ENCODE measurements at regions not wholly inside any gene's neighbourhood (a gene's known extent, or its start where the extent isn't known, plus 50 kb on each side); places are given as distances from the start of the nearest gene placed in this dataset.

- Histone ChIP-seq H3K36me3 (ENCODE audit: low read depth) (no peaks in the 10 kb centered on the region), H3K4me1 (ENCODE audit: insufficient read depth) (peaks cover 7% of the 10 kb centered on the region), H3K4me3 (no peak overlapping the region), H3K79me2 (ENCODE audit: insufficient read depth) (no peaks in the 10 kb centered on the region), H4K20me1 (ENCODE audit: insufficient read depth) (no peaks in the 10 kb centered on the region), H3K9ac (no peak overlapping the region), H3K9me2 (ENCODE audit: insufficient read depth) (no peaks in the 10 kb centered on the region), H2AFZ (no peak overlapping the region), H3K4me2 (ENCODE audit: unreplicated experiment) (no peak overlapping the region), H3F3A (ENCODE audit: insufficient read depth) (0 out of 2 replicates have a peak, but pooled peaks cover 4% of the 10 kb centered on the region), H3K9me3 (ENCODE audit: low read depth) (no peaks in the 10 kb centered on the region), H3K27me3 (replicated peaks; ENCODE audit: insufficient read depth) (no peaks in the 10 kb centered on the region), H3K27ac (no peak overlapping the region)
- in situ Hi-C loops (cut with MboI): no loop called here
- TF ChIP-seq EZH2phosphoT487 (IDR thresholded peaks at IDR 0.05; ENCODE audit: insufficient read depth, low read depth): no peak
- no peak for TF ChIP-seq EZH2 (IDR thresholded peaks at IDR 0.05; ENCODE audit: insufficient read depth, poor library complexity, severe bottlenecking)
- DNase-seq: no peak
- WGBS, 2 experiments (ENCODE audit: low coverage in 1 of 2, low lambda C conversion rate in 2 of 2, missing lambda C conversion rate in 2 of 2): 88 to 90% methylated on average over 12 to 14 of the region's 14 CpGs
These were observed 303.5 kb upstream of the KLF6 start for GRCh38 chr10:4088354-4089066.

- Histone ChIP-seq H3K4me3 (no peak overlapping the region), H3K79me2 (ENCODE audit: insufficient read depth) (no peaks in the 10 kb centered on the region), H3K9ac (no peak overlapping the region), H3K36me3 (ENCODE audit: low read depth) (no peaks in the 10 kb centered on the region), H3K9me2 (ENCODE audit: insufficient read depth) (no peaks in the 10 kb centered on the region), H3K9me3 (ENCODE audit: low read depth) (no peaks in the 10 kb centered on the region), H4K20me1 (ENCODE audit: insufficient read depth) (no peaks in the 10 kb centered on the region), H3K27ac (no peak overlapping the region), H3F3A (ENCODE audit: insufficient read depth) (peaks cover 26% of the 10 kb centered on the region), H2AFZ (no peak overlapping the region), H3K4me2 (ENCODE audit: unreplicated experiment) (no peak overlapping the region), H3K27me3 (replicated peaks; ENCODE audit: insufficient read depth) (no peaks in the 10 kb centered on the region), H3K4me1 (ENCODE audit: insufficient read depth) (peaks cover 29% of the 10 kb centered on the region)
- TF ChIP-seq EZH2phosphoT487 (IDR thresholded peaks at IDR 0.05; ENCODE audit: insufficient read depth, low read depth): no peak
- TF ChIP-seq EZH2 (IDR thresholded peaks at IDR 0.05; ENCODE audit: insufficient read depth, poor library complexity, severe bottlenecking): no peak
- in situ Hi-C loops (cut with MboI): no loop called here
- DNase-seq: no peak
- WGBS, 2 experiments (ENCODE audit: low coverage in 1 of 2, low lambda C conversion rate in 2 of 2, missing lambda C conversion rate in 2 of 2): 76 to 78% methylated on average over 14 of the region's 14 CpGs
These were observed 301.3 kb upstream of the KLF6 start for GRCh38 chr10:4086131-4086898.

GRCh38 chr10:4083509-4084003 lies 298.5 kb upstream of the KLF6 start:
- 20 to 31% methylated on average over 2 of the region's 2 CpGs for WGBS, 2 experiments (ENCODE audit: low coverage in 1 of 2, low lambda C conversion rate in 2 of 2, missing lambda C conversion rate in 2 of 2)
- in situ Hi-C loops (cut with MboI): no loop called here
- Histone ChIP-seq H3K27ac (no peak overlapping the region), H3K9me3 (ENCODE audit: low read depth) (no peaks in the 10 kb centered on the region), H3K4me1 (ENCODE audit: insufficient read depth) (peaks cover 32% of the 10 kb centered on the region), H3F3A (ENCODE audit: insufficient read depth) (peaks cover 29% of the 10 kb centered on the region), H3K36me3 (ENCODE audit: low read depth) (no peaks in the 10 kb centered on the region), H3K9ac (no peak overlapping the region), H3K4me3 (no peak overlapping the region), H3K27me3 (replicated peaks; ENCODE audit: insufficient read depth) (no peaks in the 10 kb centered on the region), H2AFZ (peak overlapping the region; percentile 40), H3K4me2 (ENCODE audit: unreplicated experiment) (peak overlapping the region; percentile 2), H3K79me2 (ENCODE audit: insufficient read depth) (no peaks in the 10 kb centered on the region), H4K20me1 (ENCODE audit: insufficient read depth) (no peaks in the 10 kb centered on the region), H3K9me2 (ENCODE audit: insufficient read depth) (no peaks in the 10 kb centered on the region)
- TF ChIP-seq EZH2phosphoT487 (IDR thresholded peaks at IDR 0.05; ENCODE audit: insufficient read depth, low read depth): no peak
- TF ChIP-seq EZH2 (IDR thresholded peaks at IDR 0.05; ENCODE audit: insufficient read depth, poor library complexity, severe bottlenecking): no peak
- DNase-seq: peak; percentile 42

GRCh38 chr10:4082861-4083260 lies 297.9 kb upstream of the KLF6 start:
- WGBS, 2 experiments (ENCODE audit: low coverage in 1 of 2, low lambda C conversion rate in 2 of 2, missing lambda C conversion rate in 2 of 2): 73 to 88% methylated on average over 2 of the region's 2 CpGs
- Histone ChIP-seq H3K9me3 (ENCODE audit: low read depth) (no peaks in the 10 kb centered on the region), H4K20me1 (ENCODE audit: insufficient read depth) (no peaks in the 10 kb centered on the region), H2AFZ (no peak overlapping the region), H3K9me2 (ENCODE audit: insufficient read depth) (no peaks in the 10 kb centered on the region), H3F3A (ENCODE audit: insufficient read depth) (peaks cover 29% of the 10 kb centered on the region), H3K9ac (no peak overlapping the region), H3K27me3 (replicated peaks; ENCODE audit: insufficient read depth) (no peaks in the 10 kb centered on the region), H3K36me3 (ENCODE audit: low read depth) (no peaks in the 10 kb centered on the region), H3K79me2 (ENCODE audit: insufficient read depth) (no peaks in the 10 kb centered on the region), H3K4me3 (no peak overlapping the region), H3K27ac (peak overlapping the region; percentile 76), H3K4me2 (ENCODE audit: unreplicated experiment) (no peak overlapping the region), H3K4me1 (ENCODE audit: insufficient read depth) (peaks cover 32% of the 10 kb centered on the region)
- in situ Hi-C loops (cut with MboI): no loop called here
- peak; percentile 9 for DNase-seq
- no peak for TF ChIP-seq EZH2phosphoT487 (IDR thresholded peaks at IDR 0.05; ENCODE audit: insufficient read depth, low read depth)
- TF ChIP-seq EZH2 (IDR thresholded peaks at IDR 0.05; ENCODE audit: insufficient read depth, poor library complexity, severe bottlenecking): no peak
